GM23338 (cell line): ENCODE measurements at regions not wholly inside any gene's neighbourhood (a gene's known extent, or its start where the extent isn't known, plus 50 kb on each side); places are given as distances from the start of the nearest gene placed in this dataset.

Experiments
- ATAC-seq: fragments of 200-7000 bp; cut with Tn5 transposase; 3 replicates; pipeline ENCODE4 v1.9.1; 2020
- DNase-seq: peaks from one replicate; pipeline ENCODE4 v3.0.0-alpha.2; 2015; ENCODE audit warnings: low spot score
- H2AFZ ChIP-seq: fragments of 200-600 bp; sonication (generic); 2 replicates; pipeline ENCODE4 v1.8.0; 2016; ENCODE audit warnings: antibody characterized with exemption, mild to moderate bottlenecking, moderate library complexity
- H3F3A ChIP-seq: fragments of 200-600 bp; sonication (generic); replicated peaks from 2 replicates; pipeline ENCODE4 v1.8.0; 2017; ENCODE audit warnings: antibody characterized with exemption, mixed run types, low read depth
- H3K27ac ChIP-seq: fragments of 200-600 bp; sonication (generic); 2 replicates; pipeline ENCODE4 v1.6.1; 2016; ENCODE audit warnings: low read depth
- H3K27me3 ChIP-seq: fragments of 200-600 bp; sonication (generic); 2 replicates; pipeline ENCODE4 v1.8.0; 2016; ENCODE audit warnings: mild to moderate bottlenecking, mixed run types, moderate library complexity; ENCODE audit not compliant: insufficient read depth
- H3K36me3 ChIP-seq: fragments of 200-600 bp; sonication (generic); 2 replicates; pipeline ENCODE4 v1.8.0; 2016; ENCODE audit warnings: mild to moderate bottlenecking; ENCODE audit not compliant: insufficient read depth
- H3K4me1 ChIP-seq: fragments of 200-600 bp; sonication (generic); 2 replicates; pipeline ENCODE4 v1.8.0; 2016; ENCODE audit warnings: mild to moderate bottlenecking, moderate library complexity; ENCODE audit not compliant: insufficient read depth
- H3K4me2 ChIP-seq: fragments of 200-600 bp; sonication (generic); 2 replicates; pipeline ENCODE4 v1.7.1; 2017; ENCODE audit warnings: mixed run types
- H3K4me3 ChIP-seq: fragments of 200-600 bp; sonication (generic); 2 replicates; pipeline ENCODE4 v1.6.1; 2016; ENCODE audit warnings: mixed run types
- H3K79me2 ChIP-seq: fragments of 200-600 bp; sonication (generic); replicated peaks from 2 replicates; pipeline ENCODE4 v1.8.0; 2017; ENCODE audit warnings: mild to moderate bottlenecking; ENCODE audit not compliant: insufficient read depth
- H3K9me2 ChIP-seq: fragments of 200-600 bp; sonication (generic); 2 replicates; pipeline ENCODE4 v1.8.0; 2017; ENCODE audit not compliant: insufficient read depth
- H4K20me1 ChIP-seq: fragments of 200-600 bp; sonication (generic); replicated peaks from 2 replicates; pipeline ENCODE4 v1.8.0; 2017; ENCODE audit warnings: mild to moderate bottlenecking; ENCODE audit not compliant: insufficient read depth
- H3K27ac Mint-ChIP-seq: 2 replicates; pipeline ENCODE4 v1.8.0; 2020; ENCODE audit warnings: inconsistent platforms, mild to moderate bottlenecking, moderate library complexity, mixed read lengths
- H3K27me3 Mint-ChIP-seq: 3 replicates; pipeline ENCODE4 v1.8.0; 2022; ENCODE audit warnings: low read depth, mild to moderate bottlenecking, moderate library complexity, mixed read lengths, inconsistent platforms; ENCODE audit not compliant: insufficient read depth, poor library complexity
- H3K36me3 Mint-ChIP-seq: 3 replicates; pipeline ENCODE4 v1.8.0; 2021; ENCODE audit warnings: low read depth, mild to moderate bottlenecking, inconsistent platforms, moderate library complexity, mixed read lengths
- H3K4me1 Mint-ChIP-seq: 3 replicates; pipeline ENCODE4 v1.8.0; 2020; ENCODE audit warnings: mild to moderate bottlenecking, inconsistent platforms, mixed read lengths
- H3K4me3 Mint-ChIP-seq: 3 replicates; pipeline ENCODE4 v1.8.0; 2021; ENCODE audit warnings: moderate library complexity, mild to moderate bottlenecking, inconsistent platforms, mixed read lengths
- H3K9me3 Mint-ChIP-seq: 3 replicates; pipeline ENCODE4 v1.8.0; 2020; ENCODE audit warnings: moderate library complexity, mild to moderate bottlenecking, inconsistent platforms, mixed read lengths
- CREB1 ChIP-seq: fragments of 250-450 bp; sonication (Bioruptor Pico); IDR thresholded peaks from 2 replicates; pipeline ENCODE4 v1.5.0; 2020; ENCODE audit warnings: low read depth, mild to moderate bottlenecking, moderate library complexity
- ETS1 ChIP-seq: IDR thresholded peaks from 2 replicates; pipeline ENCODE4 v1.6.1; 2016; ENCODE audit warnings: antibody characterized with exemption
- EZH2 ChIP-seq: fragments of 200-600 bp; sonication (generic); IDR thresholded peaks from one replicate; pipeline ENCODE4 v1.8.0; 2017; ENCODE audit warnings: antibody characterized with exemption, mild to moderate bottlenecking, low read depth; ENCODE audit not compliant: unreplicated experiment
- EZH2phosphoT487 ChIP-seq: fragments of 200-600 bp; sonication (generic); IDR thresholded peaks from one replicate; pipeline ENCODE4 v1.8.1; 2018; ENCODE audit warnings: antibody characterized with exemption; ENCODE audit not compliant: unreplicated experiment
- JUNB ChIP-seq: IDR thresholded peaks from one replicate; pipeline ENCODE4 v1.6.1; 2016; ENCODE audit warnings: antibody characterized with exemption; ENCODE audit not compliant: unreplicated experiment
- NANOG ChIP-seq: IDR thresholded peaks from 2 replicates; pipeline ENCODE4 v1.6.1; 2016; ENCODE audit warnings: antibody characterized with exemption, borderline replicate concordance
- ZNF331 ChIP-seq: fragments of 250-450 bp; sonication (Bioruptor Pico); IDR thresholded peaks from 2 replicates; pipeline ENCODE4 v1.5.0; 2020; ENCODE audit warnings: low read depth, mild to moderate bottlenecking, moderate library complexity
- ZNF462 ChIP-seq: fragments of 250-450 bp; sonication (Bioruptor Pico); IDR thresholded peaks from 2 replicates; pipeline ENCODE4 v1.5.0; 2020; ENCODE audit warnings: mild to moderate bottlenecking, moderate library complexity

- TF ChIP-seq ZNF462 (CRISPR knock-in tag) (no peak), EZH2 (no peak), NANOG (no peak)
Measured at GRCh38 chr13:69603144-69603853, 504.3 kb upstream of the ATXN8OS start (continued).

GRCh38 chr13:69601661-69602060 is 506.0 kb upstream of the ATXN8OS start:
- no peak for DNase-seq
- Histone ChIP-seq H3K27ac (no peak overlapping the region), H3K36me3 (no peaks in the 10 kb centered on the region), H3K4me2 (no peak overlapping the region), H3F3A (no peaks in the 10 kb centered on the region), H2AFZ (no peak overlapping the region), H3K9me2 (peaks cover 6% of the 10 kb centered on the region; the same call in 1 of the 2 replicates), H3K4me3 (no peak overlapping the region), H3K4me1 (no peaks in the 10 kb centered on the region; the same call in 1 of the 2 replicates), H3K27me3 (no peaks in the 10 kb centered on the region), H3K79me2 (no peaks in the 10 kb centered on the region), H4K20me1 (no peaks in the 10 kb centered on the region)
- H3K27ac Mint-ChIP-seq: no peak overlapping the region
- no peak overlapping the region for H3K4me3 Mint-ChIP-seq
- H3K27me3 Mint-ChIP-seq: no peaks in the 10 kb centered on the region
- no peaks in the 10 kb centered on the region for H3K36me3 Mint-ChIP-seq
- ATAC-seq: no peak
- no peaks in the 10 kb centered on the region; the same call in 2 of the 3 replicates for H3K4me1 Mint-ChIP-seq
- H3K9me3 Mint-ChIP-seq: peaks cover 3% of the 10 kb centered on the region; the same call in 1 of the 3 replicates
- no peak for TF ChIP-seq CREB1 (CRISPR knock-in tag)
- no peak for TF ChIP-seq ZNF462 (CRISPR knock-in tag)
- no peak for TF ChIP-seq NANOG
- TF ChIP-seq JUNB: no peak
- TF ChIP-seq ETS1: no peak
- TF ChIP-seq ZNF331 (CRISPR knock-in tag): no peak
- no peak for TF ChIP-seq EZH2phosphoT487
